OCI-LY3 (cell line): ENCODE measurements at regions not wholly inside any gene's neighbourhood (a gene's known extent, or its start where the extent isn't known, plus 50 kb on each side); places are given as distances from the start of the nearest gene placed in this dataset.

Source experiments
- CTCF ChIP-seq: fragments of 200-600, 300-600 bp; sonication (generic); IDR thresholded peaks from 2 replicates; pipeline ENCODE4 v1.5.1; 2014; ENCODE audit warnings: antibody characterized with exemption, low read length, low read depth
- EZH2phosphoT487 ChIP-seq: fragments of 200-600 bp; shearing (Covaris generic); IDR thresholded peaks from 2 replicates; pipeline ENCODE4 v1.6.1; 2018; ENCODE audit warnings: antibody characterized with exemption, mixed run types, low read depth

GRCh38 chr2:175595139-175595538 is 406.9 kb downstream of the LNPK start:
- TF ChIP-seq CTCF (no peak), EZH2phosphoT487 (no peak)
